ENCODE measurements at regions not wholly inside any gene's neighbourhood (a gene's known extent, or its start where the extent isn't known, plus 50 kb on each side); places are given as distances from the start of the nearest gene placed in this dataset.

GRCh38 chr2:220850116-220850515 lies 722.0 kb downstream of the EPHA4 start:
- no peak overlapping the region for H3K9ac ChIP-seq (ENCODE audit: low read length)
- H3K27ac ChIP-seq (ENCODE audit: low read depth, low read length, poor library complexity, severe bottlenecking): no peak overlapping the region
- H3K36me3 ChIP-seq (ENCODE audit: insufficient read depth, low read length): no peaks in the 10 kb centered on the region
- H3K27me3 ChIP-seq (ENCODE audit: insufficient read depth, low read length): no peaks in the 10 kb centered on the region
- H3K4me3 ChIP-seq (ENCODE audit: low read depth, low read length, poor library complexity, severe bottlenecking): no peak overlapping the region
- H4K20me1 ChIP-seq (ENCODE audit: insufficient read depth, low read length): no peaks in the 10 kb centered on the region
- no peaks in the 10 kb centered on the region for H3F3A ChIP-seq (ENCODE audit: insufficient read depth, low read length)
- no peak for TF ChIP-seq CTCF (IDR thresholded peaks at IDR 0.05; ENCODE audit: low read length)
- TF ChIP-seq EZH2 (IDR thresholded peaks at IDR 0.05; ENCODE audit: borderline replicate concordance, low read length): no peak
- H3K9me3 ChIP-seq (ENCODE audit: low read length): no peaks in the 10 kb centered on the region
- no peak overlapping the region for H3K4me2 ChIP-seq (ENCODE audit: low read length)
- no peak overlapping the region for H2AFZ ChIP-seq (ENCODE audit: low read length)
- no peaks in the 10 kb centered on the region for H3K4me1 ChIP-seq (ENCODE audit: insufficient read depth, low read length, severe bottlenecking)
- no peaks in the 10 kb centered on the region for H3K79me2 ChIP-seq (ENCODE audit: insufficient read depth, low read length)
- H3K9me2 ChIP-seq (ENCODE audit: low read depth, low read length): no peaks in the 10 kb centered on the region

- Histone ChIP-seq H3K4me3 (ENCODE audit: low read depth, low read length, poor library complexity, severe bottlenecking) (no peak overlapping the region), H3K79me2 (ENCODE audit: insufficient read depth, low read length) (no peaks in the 10 kb centered on the region), H2AFZ (ENCODE audit: low read length) (no peak overlapping the region), H3F3A (ENCODE audit: insufficient read depth, low read length) (no peaks in the 10 kb centered on the region), H3K36me3 (ENCODE audit: insufficient read depth, low read length) (no peaks in the 10 kb centered on the region), H3K4me2 (ENCODE audit: low read length) (no peak overlapping the region), H3K9ac (ENCODE audit: low read length) (no peak overlapping the region), H3K4me1 (ENCODE audit: insufficient read depth, low read length, severe bottlenecking) (no peaks in the 10 kb centered on the region), H3K27me3 (ENCODE audit: insufficient read depth, low read length) (no peaks in the 10 kb centered on the region), H4K20me1 (ENCODE audit: insufficient read depth, low read length) (no peaks in the 10 kb centered on the region), H3K9me2 (ENCODE audit: low read depth, low read length) (no peaks in the 10 kb centered on the region), H3K27ac (ENCODE audit: low read depth, low read length, poor library complexity, severe bottlenecking) (no peak overlapping the region), H3K9me3 (ENCODE audit: low read length) (no peaks in the 10 kb centered on the region)
- TF ChIP-seq EZH2 (IDR thresholded peaks at IDR 0.05; ENCODE audit: borderline replicate concordance, low read length) (no peak), CTCF (IDR thresholded peaks at IDR 0.05; ENCODE audit: low read length) (no peak)
Observed at GRCh38 chr2:220855296-220855695, 716.8 kb downstream of the EPHA4 start.

DNA sequence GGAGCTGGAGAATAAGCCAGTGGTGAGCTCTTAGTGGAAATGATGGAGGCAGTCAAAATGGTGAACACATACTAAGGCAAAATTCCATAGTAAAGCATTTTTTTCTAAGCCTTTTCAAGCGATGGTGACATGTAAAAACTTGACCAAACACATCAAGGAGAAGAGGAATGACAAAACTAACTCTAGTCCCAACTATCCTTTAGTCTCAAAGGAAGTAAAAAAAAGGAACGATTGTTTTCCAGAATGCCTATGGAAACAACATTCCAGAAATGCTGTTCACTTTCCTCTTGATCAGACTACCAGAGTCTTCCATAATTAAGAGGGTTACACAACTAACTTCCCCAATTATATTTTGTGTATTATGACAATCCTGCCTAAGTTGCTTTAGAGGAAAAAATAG lies 715.6 kb downstream of the EPHA4 start:
- TF ChIP-seq CTCF (IDR thresholded peaks at IDR 0.05; ENCODE audit: low read length) (no peak), EZH2 (IDR thresholded peaks at IDR 0.05; ENCODE audit: borderline replicate concordance, low read length) (no peak)
- Histone ChIP-seq H3F3A (ENCODE audit: insufficient read depth, low read length) (no peaks in the 10 kb centered on the region), H2AFZ (ENCODE audit: low read length) (no peak overlapping the region), H4K20me1 (ENCODE audit: insufficient read depth, low read length) (no peaks in the 10 kb centered on the region), H3K4me1 (ENCODE audit: insufficient read depth, low read length, severe bottlenecking) (no peaks in the 10 kb centered on the region), H3K27me3 (ENCODE audit: insufficient read depth, low read length) (no peaks in the 10 kb centered on the region), H3K9ac (ENCODE audit: low read length) (no peak overlapping the region), H3K36me3 (ENCODE audit: insufficient read depth, low read length) (no peaks in the 10 kb centered on the region), H3K27ac (ENCODE audit: low read depth, low read length, poor library complexity, severe bottlenecking) (no peak overlapping the region), H3K9me3 (ENCODE audit: low read length) (no peaks in the 10 kb centered on the region), H3K4me3 (ENCODE audit: low read depth, low read length, poor library complexity, severe bottlenecking) (no peak overlapping the region), H3K9me2 (ENCODE audit: low read depth, low read length) (no peaks in the 10 kb centered on the region), H3K4me2 (ENCODE audit: low read length) (no peak overlapping the region), H3K79me2 (ENCODE audit: insufficient read depth, low read length) (no peaks in the 10 kb centered on the region)

All from OCI-LY1 (cell line).